T-cell (primary cell): ENCODE measurements at regions not wholly inside any gene's neighbourhood (a gene's known extent, or its start where the extent isn't known, plus 50 kb on each side); places are given as distances from the start of the nearest gene placed in this dataset.
"Not testable (repeated sequence)": the region's sequence is repeated elsewhere in the genome, so short reads cannot be mapped to it uniquely, and the experiment has no call there.

Experiments used
- ATAC-seq, 4 experiments: fragments of 200-7000 bp in 3 of 4; fragments of 150-1000 bp in 1 of 4; cut with Tn5 transposase; replicated peaks in 1 of 4; 1 replicate in 3 of 4; 2 replicates in 1 of 4; pipeline ENCODE4 v1.10.0; 2021; ENCODE audit warnings: moderate library complexity in 3 of 4, mild to moderate bottlenecking in 2 of 4, moderate number of reproducible peaks in 1 of 4
- CTCF ChIA-PET, 2 donors: fragments of 300-600 bp; sonication (Branson Sonifier 250); formaldehyde crosslinking; loops; one replicate each; lab custom pipeline; 2022; ENCODE audit warnings: antibody characterized with exemption in 2 of 2; lab: Charles Lee
- POLR2A ChIA-PET, 2 donors: fragments of 300-600 bp; sonication (Branson Sonifier 250); formaldehyde crosslinking; loops; one replicate each; lab custom pipeline; 2022; ENCODE audit warnings: antibody characterized with exemption in 2 of 2; lab: Charles Lee
- DNase-seq, 35 experiments: peaks; one replicate each; pipeline versions ENCODE4 v3.0.0 to v3.0.0-alpha.2; 2013 to 2023
- H3K27ac ChIP-seq: one replicate; pipeline ENCODE4 v1.5.1; 2013; ENCODE audit warnings: low read length
- H3K27me3 ChIP-seq, 2 experiments: replicated peaks in 1 of 2; 1 replicate in 1 of 2; 2 replicates in 1 of 2; pipeline versions ENCODE4 v1.6.1 to v1.7.0; 2013; ENCODE audit warnings: low read length in 1 of 2, mixed read lengths in 1 of 2; ENCODE audit not compliant: control insufficient read depth in 2 of 2, insufficient read depth in 2 of 2; ENCODE audit errors: extremely low read depth in 1 of 2
- H3K36me3 ChIP-seq, 2 donors: 1 replicate in 1 of 2; 2 replicates in 1 of 2; pipeline versions ENCODE4 v1.6.1 to v1.7.0; 2013; ENCODE audit warnings: low read length in 1 of 2; ENCODE audit not compliant: control insufficient read depth in 2 of 2, insufficient read depth in 1 of 2; ENCODE audit errors: extremely low read depth in 1 of 2
- H3K4me1 ChIP-seq, 2 experiments: 1 replicate in 1 of 2; 2 replicates in 1 of 2; pipeline versions ENCODE4 v1.6.1 to v1.7.0; 2013; ENCODE audit warnings: low read length in 2 of 2, mixed read lengths in 1 of 2; ENCODE audit not compliant: insufficient read depth in 2 of 2, control insufficient read depth in 1 of 2; ENCODE audit errors: extremely low read depth in 1 of 2
- H3K4me3 ChIP-seq, 2 donors: 1 replicate in 1 of 2; 2 replicates in 1 of 2; pipeline versions ENCODE4 v1.5.1 to v1.7.0; 2013; ENCODE audit warnings: mild to moderate bottlenecking in 2 of 2, low read length in 1 of 2, moderate library complexity in 1 of 2; ENCODE audit not compliant: control insufficient read depth in 1 of 2; ENCODE audit errors: extremely low read depth in 1 of 2
- H3K9me3 ChIP-seq: 2 replicates; pipeline ENCODE4 v1.7.0; 2013
- H3K27ac Mint-ChIP-seq, 2 donors: one replicate each; pipeline ENCODE4 v1.8.0; 2020 to 2021; ENCODE audit warnings: mild to moderate bottlenecking in 2 of 2, mixed read lengths in 2 of 2
- H3K27me3 Mint-ChIP-seq, 2 donors: one replicate each; pipeline ENCODE4 v1.8.0; 2021 to 2022; ENCODE audit warnings: mixed read lengths in 2 of 2
- H3K36me3 Mint-ChIP-seq: one replicate; pipeline ENCODE4 v1.8.0; 2021; ENCODE audit warnings: mixed read lengths
- H3K4me1 Mint-ChIP-seq, 3 donors: one replicate each; pipeline ENCODE4 v1.8.0; 2020 to 2022; ENCODE audit warnings: mixed read lengths in 3 of 3, mild to moderate bottlenecking in 1 of 3
- H3K4me3 Mint-ChIP-seq, 3 donors: one replicate each; pipeline ENCODE4 v1.8.0; 2020 to 2022; ENCODE audit warnings: mild to moderate bottlenecking in 3 of 3, mixed read lengths in 3 of 3, moderate library complexity in 3 of 3
- H3K9me3 Mint-ChIP-seq, 3 donors: one replicate each; pipeline ENCODE4 v1.8.0; 2020 to 2022; ENCODE audit warnings: mixed read lengths in 3 of 3
- WGBS: methylation state at CpG from one replicate; pipeline ENCODE4 v1.1.5; 2013; ENCODE audit warnings: missing lambda C conversion rate; ENCODE audit not compliant: insufficient coverage; 5-methylcytosine and 5-hydroxymethylcytosine counted together

GRCh38 chr4:123605797-123606196, 209.2 kb downstream of the SPRY1 start:
- CTCF ChIA-PET, H3K27ac Mint-ChIP-seq, DNase-seq, H3K36me3 Mint-ChIP-seq, H3K27me3 Mint-ChIP-seq, ATAC-seq, H3K4me3 Mint-ChIP-seq, H3K36me3 ChIP-seq, POLR2A ChIA-PET, H3K9me3 ChIP-seq, H3K27ac ChIP-seq, H3K9me3 Mint-ChIP-seq, H3K4me3 ChIP-seq, H3K27me3 ChIP-seq: not testable (repeated sequence)
- no CpG with 5 or more reads among the region's 4 CpGs for WGBS
- H3K4me1 Mint-ChIP-seq = peaks cover 25 to 37% (median 29%) of the 10 kb centered on the region in 3 donors
- peaks cover 13 to 24% of the 10 kb centered on the region in 2 experiments for H3K4me1 ChIP-seq

GRCh38 chr4:123606336-123606735, 209.7 kb downstream of the SPRY1 start:
- H3K4me3 ChIP-seq = no peak overlapping the region
- Mint-ChIP-seq H3K27me3 (no peaks in the 10 kb centered on the region), H3K36me3 (no peaks in the 10 kb centered on the region), H3K27ac (no peak overlapping the region), H3K9me3 (no peaks in the 10 kb centered on the region), H3K4me3 (no peak overlapping the region), H3K4me1 (peaks cover 20 to 32% (median 24%) of the 10 kb centered on the region in 3 donors)
- ChIA-PET CTCF (no interaction called here), POLR2A (interaction anchor here in 1 of 2 donors (1.9 kb wide), 1 partner anchor 11 kb away, joined by 7 read pairs; no protein-coding TSS in a partner anchor)
- H3K36me3 ChIP-seq = no peaks in the 10 kb centered on the region
- no peak overlapping the region for H3K27ac ChIP-seq
- no peaks in the 10 kb centered on the region for H3K27me3 ChIP-seq
- ATAC-seq = no peak
- no peaks in the 10 kb centered on the region for H3K9me3 ChIP-seq
- peaks cover 13 to 19% of the 10 kb centered on the region in 2 experiments for H3K4me1 ChIP-seq
- no CpG with 5 or more reads among the region's 2 CpGs for WGBS
- no peak for DNase-seq

GRCh38 chr4:123606946-123607542, 210.4 kb downstream of the SPRY1 start:
- no peak overlapping the region for H3K4me3 ChIP-seq
- Mint-ChIP-seq H3K9me3 (no peaks in the 10 kb centered on the region), H3K4me1 (peaks cover 18 to 27% (median 24%) of the 10 kb centered on the region in 3 donors), H3K4me3 (no peak overlapping the region), H3K27me3 (no peaks in the 10 kb centered on the region), H3K27ac (peak overlapping the region in 1 of 2 donors; percentile 8), H3K36me3 (no peaks in the 10 kb centered on the region)
- H3K36me3 ChIP-seq = no peaks in the 10 kb centered on the region
- H3K27ac ChIP-seq = no peak overlapping the region
- H3K4me1 ChIP-seq = peaks cover 13 to 16% of the 10 kb centered on the region in 2 experiments
- no peaks in the 10 kb centered on the region for H3K9me3 ChIP-seq
- CTCF ChIA-PET = no interaction called here
- POLR2A ChIA-PET = interaction anchor here in 1 of 2 donors (0.6 to 1.9 kb wide), 2 partner anchors 10 kb away, joined by 3 to 7 read pairs; no protein-coding TSS in a partner anchor
- DNase-seq (no peak), ATAC-seq (no peak)
- 29% methylated on average over 1 of the region's 3 CpGs for WGBS
- H3K27me3 ChIP-seq = no peaks in the 10 kb centered on the region

GRCh38 chr4:123609829-123610228, 213.2 kb downstream of the SPRY1 start:
- Mint-ChIP-seq H3K36me3 (no peaks in the 10 kb centered on the region), H3K4me1 (peaks cover 14 to 15% (median 15%) of the 10 kb centered on the region in 3 donors), H3K27me3 (no peaks in the 10 kb centered on the region), H3K4me3 (no peak overlapping the region), H3K9me3 (no peaks in the 10 kb centered on the region), H3K27ac (no peak overlapping the region)
- ChIA-PET POLR2A (interaction anchor here in 1 of 2 donors (0.7 kb wide), 1 partner anchor 498 kb away, joined by 3 read pairs; no protein-coding TSS in a partner anchor), CTCF (no interaction called here)
- ATAC-seq (no peak), DNase-seq (no peak)
- no peak overlapping the region for H3K4me3 ChIP-seq
- H3K4me1 ChIP-seq = peaks cover 5 to 13% of the 10 kb centered on the region in 2 experiments
- H3K27ac ChIP-seq = no peak overlapping the region
- H3K36me3 ChIP-seq = no peaks in the 10 kb centered on the region
- no peaks in the 10 kb centered on the region for H3K9me3 ChIP-seq
- no CpG with 5 or more reads among the region's 1 CpG for WGBS
- H3K27me3 ChIP-seq = no peaks in the 10 kb centered on the region

GRCh38 chr4:123613586-123614344, 217.2 kb downstream of the SPRY1 start:
- no peaks in the 10 kb centered on the region for H3K36me3 ChIP-seq
- ChIA-PET CTCF (interaction anchor here in 1 of 2 donors (1.1 kb wide), 1 partner anchor 218 kb away, joined by 3 read pairs; no protein-coding TSS in a partner anchor), POLR2A (no interaction called here)
- no peaks in the 10 kb centered on the region for H3K36me3 Mint-ChIP-seq
- H3K27me3 ChIP-seq = no peaks in the 10 kb centered on the region
- no peaks in the 10 kb centered on the region for H3K27me3 Mint-ChIP-seq
- H3K9me3 ChIP-seq = no peaks in the 10 kb centered on the region
- ATAC-seq = no peak
- H3K4me1 ChIP-seq = peaks cover 12 to 23% of the 10 kb centered on the region in 2 experiments
- no peaks in the 10 kb centered on the region for H3K9me3 Mint-ChIP-seq
- WGBS = 100% methylated on average over 1 of the region's 9 CpGs
- no peak overlapping the region for H3K27ac Mint-ChIP-seq
- H3K27ac ChIP-seq = no peak overlapping the region
- no peak overlapping the region for H3K4me3 ChIP-seq
- H3K4me1 Mint-ChIP-seq = peaks cover 11 to 19% (median 18%) of the 10 kb centered on the region in 3 donors
- no peak overlapping the region for H3K4me3 Mint-ChIP-seq
- no peak for DNase-seq

- no peaks in the 10 kb centered on the region for H3K36me3 Mint-ChIP-seq
- WGBS = no CpG with 5 or more reads among the region's 2 CpGs
Observed at GRCh38 chr4:123615901-123616300, 219.3 kb downstream of the SPRY1 start.

More at GRCh38 chr4:123615901-123616300, 219.3 kb downstream of the SPRY1 start:
- H3K9me3 ChIP-seq = no peaks in the 10 kb centered on the region
- H3K4me3 Mint-ChIP-seq = no peak overlapping the region
- H3K27me3 ChIP-seq = no peaks in the 10 kb centered on the region
- ATAC-seq = no peak
- H3K27ac ChIP-seq = no peak overlapping the region
- H3K4me1 ChIP-seq = peaks cover 12 to 23% of the 10 kb centered on the region in 2 experiments
- no peaks in the 10 kb centered on the region for H3K9me3 Mint-ChIP-seq
- no peak for DNase-seq
- H3K4me1 Mint-ChIP-seq = peaks cover 11 to 19% (median 18%) of the 10 kb centered on the region in 3 donors
- CTCF ChIA-PET = no interaction called here
- no peak overlapping the region for H3K27ac Mint-ChIP-seq
- H3K4me3 ChIP-seq = no peak overlapping the region
- POLR2A ChIA-PET = no interaction called here
- no peaks in the 10 kb centered on the region for H3K27me3 Mint-ChIP-seq
- no peaks in the 10 kb centered on the region for H3K36me3 ChIP-seq
